ENCODE measurements at regions not wholly inside any gene's neighbourhood (a gene's known extent, or its start where the extent isn't known, plus 50 kb on each side); places are given as distances from the start of the nearest gene placed in this dataset.

- DNase-seq (ENCODE audit: low read depth): no peak
- TF ChIP-seq CTCF (IDR thresholded peaks at IDR 0.05; ENCODE audit: low read depth, low read length, missing control alignments): peak; percentile 5
- H3K4me3 ChIP-seq (ENCODE audit: low read depth, low read length): no peak overlapping the region
- in situ Hi-C loops (cut with HindIII; ENCODE audit: low sequenced_read_pairs): no loop called here
Measured at GRCh38 chr11:115678942-115679341, 174.7 kb upstream of the CADM1 start.

- no peak overlapping the region for H3K4me3 ChIP-seq (ENCODE audit: low read depth, low read length)
- in situ Hi-C loops (cut with HindIII; ENCODE audit: low sequenced_read_pairs): no loop called here
- no peak for DNase-seq (ENCODE audit: low read depth)
- no peak for TF ChIP-seq CTCF (IDR thresholded peaks at IDR 0.05; ENCODE audit: low read depth, low read length, missing control alignments)
Measured at GRCh38 chr11:115677190-115677589, 173.0 kb upstream of the CADM1 start.

- in situ Hi-C loops (cut with HindIII; ENCODE audit: low sequenced_read_pairs): no loop called here
- TF ChIP-seq CTCF (IDR thresholded peaks at IDR 0.05; ENCODE audit: low read depth, low read length, missing control alignments): no peak
- peak; percentile 75 for DNase-seq (ENCODE audit: low read depth)
- H3K4me3 ChIP-seq (ENCODE audit: low read depth, low read length): no peak overlapping the region
Measured at GRCh38 chr11:115676768-115677167, 172.6 kb upstream of the CADM1 start.

- no peak for TF ChIP-seq CTCF (IDR thresholded peaks at IDR 0.05; ENCODE audit: low read depth, low read length, missing control alignments)
- DNase-seq (ENCODE audit: low read depth): no peak
- in situ Hi-C loops (cut with HindIII; ENCODE audit: low sequenced_read_pairs): no loop called here
- no peak overlapping the region for H3K4me3 ChIP-seq (ENCODE audit: low read depth, low read length)
Measured at GRCh38 chr11:115676206-115676605, 172.0 kb upstream of the CADM1 start.

- in situ Hi-C loops (cut with HindIII; ENCODE audit: low sequenced_read_pairs): no loop called here
- H3K4me3 ChIP-seq (ENCODE audit: low read depth, low read length): no peak overlapping the region
- DNase-seq (ENCODE audit: low read depth): no peak
- no peak for TF ChIP-seq CTCF (IDR thresholded peaks at IDR 0.05; ENCODE audit: low read depth, low read length, missing control alignments)
Measured at GRCh38 chr11:115674937-115675544, 170.8 kb upstream of the CADM1 start.

GRCh38 chr11:115674176-115674936 lies 170.1 kb upstream of the CADM1 start:
- TF ChIP-seq CTCF (IDR thresholded peaks at IDR 0.05; ENCODE audit: low read depth, low read length, missing control alignments): no peak
- DNase-seq (ENCODE audit: low read depth): no peak
- no peak overlapping the region for H3K4me3 ChIP-seq (ENCODE audit: low read depth, low read length)
- in situ Hi-C loops (cut with HindIII; ENCODE audit: low sequenced_read_pairs): no loop called here
